ENCODE measurements at regions not wholly inside any gene's neighbourhood (a gene's known extent, or its start where the extent isn't known, plus 50 kb on each side); places are given as distances from the start of the nearest gene placed in this dataset.
A peak's percentile ranks its signal among the peaks of the same experiment; 100 is the strongest.
"Not testable (repeated sequence)": the region's sequence is repeated elsewhere in the genome, so short reads cannot be mapped to it uniquely, and the experiment has no call there.

- DNase-seq, result no peak
Measured at GRCh38 chr9:20237686-20238085, 384.6 kb downstream of the MLLT3 start.

- peak in 1 of 2 experiments; percentile 7 for DNase-seq
Measured at GRCh38 chr9:20236676-20237075, 385.6 kb downstream of the MLLT3 start.

GRCh38 chr9:20235206-20235605 lies 387.1 kb downstream of the MLLT3 start:
- DNase-seq, result not testable (repeated sequence)

GRCh38 chr9:20228096-20228495 lies 394.2 kb downstream of the MLLT3 start:
- DNase-seq, result no peak

GRCh38 chr9:20227166-20227874 lies 395.0 kb downstream of the MLLT3 start:
- no peak for DNase-seq

- DNase-seq, result no peak
Measured at GRCh38 chr9:20226345-20226744, 396.0 kb downstream of the MLLT3 start.

- no peak for DNase-seq
Measured at GRCh38 chr9:20225826-20226225, 396.5 kb downstream of the MLLT3 start.

GRCh38 chr9:20224756-20225155 lies 397.5 kb downstream of the MLLT3 start:
- no peak for DNase-seq

- DNase-seq, result no peak
Measured at GRCh38 chr9:20220286-20220685, 402.0 kb downstream of the MLLT3 start.

- no peak for DNase-seq
Measured at GRCh38 chr9:20219437-20219836, 402.9 kb downstream of the MLLT3 start.

- no peak for DNase-seq
Measured at GRCh38 chr9:20217596-20217995, 404.7 kb downstream of the MLLT3 start.

GRCh38 chr9:20216438-20216837 lies 405.9 kb downstream of the MLLT3 start:
- no peak for DNase-seq

GRCh38 chr9:20215552-20215951 lies 406.7 kb downstream of the MLLT3 start:
- no peak for DNase-seq

GRCh38 chr9:20212806-20213205 lies 409.5 kb downstream of the MLLT3 start:
- DNase-seq, result no peak

GRCh38 chr9:20209391-20210340 lies 412.6 kb downstream of the MLLT3 start:
- DNase-seq, result no peak

GRCh38 chr9:20208961-20209371 lies 413.3 kb downstream of the MLLT3 start:
- DNase-seq, result no peak

GRCh38 chr9:20208226-20208625 lies 414.1 kb downstream of the MLLT3 start:
- DNase-seq, result no peak

- DNase-seq, result no peak
Measured at GRCh38 chr9:20207176-20207575, 415.1 kb downstream of the MLLT3 start.

- no peak for DNase-seq
Measured at GRCh38 chr9:20205821-20206220, 416.5 kb downstream of the MLLT3 start.

GRCh38 chr9:20200991-20201431 lies 412.2 kb upstream of the SLC24A2 start:
- DNase-seq, result no peak

- DNase-seq, result no peak
Measured at GRCh38 chr9:20200581-20200980, 411.7 kb upstream of the SLC24A2 start.

- DNase-seq, result no peak
Measured at GRCh38 chr9:20199111-20199510, 410.3 kb upstream of the SLC24A2 start.

GRCh38 chr9:20197976-20198685 lies 409.3 kb upstream of the SLC24A2 start:
- DNase-seq, result no peak

All from SHP77 (cell line).